NB4 (cell line): ENCODE measurements at regions not wholly inside any gene's neighbourhood (a gene's known extent, or its start where the extent isn't known, plus 50 kb on each side); places are given as distances from the start of the nearest gene placed in this dataset.

Experiments used
- MYC ChIP-seq: IDR thresholded peaks from 2 replicates; pipeline ENCODE4 v1.6.1; 2011; ENCODE audit warnings: low read depth, low read length
- POLR2A ChIP-seq: IDR thresholded peaks from 2 replicates; pipeline ENCODE4 v1.6.1; 2011; ENCODE audit warnings: mild to moderate bottlenecking; ENCODE audit not compliant: insufficient read length; ENCODE audit errors: extremely low read depth
- TF ChIP-seq, protein P1 (sequence below): IDR thresholded peaks from one replicate; pipeline ENCODE4 v1.5.1; 2012; ENCODE audit warnings: low read depth, low read length
- TF ChIP-seq, protein P2 (sequence below): IDR thresholded peaks from 2 replicates; pipeline ENCODE4 v1.6.1; 2011; ENCODE audit warnings: low read depth, low read length

DNA sequence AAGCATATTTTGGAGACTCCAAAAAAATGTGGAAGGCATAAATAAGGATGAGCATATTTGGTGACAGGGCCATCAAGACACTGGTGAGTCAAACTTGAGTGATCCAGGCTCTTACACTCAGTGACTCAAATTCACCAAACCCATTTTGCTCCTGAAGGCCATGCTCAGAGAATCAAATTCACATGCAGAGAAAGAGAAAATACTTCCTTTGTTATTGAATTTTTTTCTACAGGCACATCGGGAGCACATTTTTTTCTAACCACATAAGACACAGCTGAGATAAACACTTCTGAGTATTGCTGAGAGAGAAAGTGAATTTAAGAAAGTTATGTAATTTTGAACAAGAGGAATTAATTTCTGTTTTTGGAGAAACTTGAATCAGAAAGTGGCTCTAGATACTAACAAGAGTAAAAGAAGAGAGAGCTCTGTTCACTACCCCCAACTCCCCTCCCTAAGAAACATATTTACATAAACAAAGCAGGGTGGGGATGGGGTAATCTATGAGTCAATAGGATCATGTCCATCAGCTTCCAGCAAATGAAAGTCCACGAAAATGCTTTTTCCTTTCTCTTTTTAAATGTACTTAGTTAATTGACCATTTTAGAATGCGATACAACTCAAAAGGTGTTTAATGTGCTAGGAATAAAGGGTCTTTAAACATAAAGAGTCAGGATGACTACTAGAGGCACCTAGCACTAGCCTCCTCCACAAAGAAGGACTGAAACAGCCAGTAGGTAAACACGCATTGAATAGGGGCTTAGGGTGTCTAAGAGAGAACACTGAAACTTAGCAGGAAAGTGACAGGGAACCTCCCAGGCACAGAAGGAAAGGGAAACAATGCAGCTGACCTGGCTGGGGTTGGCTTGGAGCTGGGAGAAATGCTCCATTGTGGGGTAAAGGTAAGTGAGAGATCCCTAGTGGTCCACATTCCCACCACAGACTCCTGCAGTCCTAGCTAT is 152.3 kb downstream of the KCNE4 start:
- TF ChIP-seq, protein P1, sequence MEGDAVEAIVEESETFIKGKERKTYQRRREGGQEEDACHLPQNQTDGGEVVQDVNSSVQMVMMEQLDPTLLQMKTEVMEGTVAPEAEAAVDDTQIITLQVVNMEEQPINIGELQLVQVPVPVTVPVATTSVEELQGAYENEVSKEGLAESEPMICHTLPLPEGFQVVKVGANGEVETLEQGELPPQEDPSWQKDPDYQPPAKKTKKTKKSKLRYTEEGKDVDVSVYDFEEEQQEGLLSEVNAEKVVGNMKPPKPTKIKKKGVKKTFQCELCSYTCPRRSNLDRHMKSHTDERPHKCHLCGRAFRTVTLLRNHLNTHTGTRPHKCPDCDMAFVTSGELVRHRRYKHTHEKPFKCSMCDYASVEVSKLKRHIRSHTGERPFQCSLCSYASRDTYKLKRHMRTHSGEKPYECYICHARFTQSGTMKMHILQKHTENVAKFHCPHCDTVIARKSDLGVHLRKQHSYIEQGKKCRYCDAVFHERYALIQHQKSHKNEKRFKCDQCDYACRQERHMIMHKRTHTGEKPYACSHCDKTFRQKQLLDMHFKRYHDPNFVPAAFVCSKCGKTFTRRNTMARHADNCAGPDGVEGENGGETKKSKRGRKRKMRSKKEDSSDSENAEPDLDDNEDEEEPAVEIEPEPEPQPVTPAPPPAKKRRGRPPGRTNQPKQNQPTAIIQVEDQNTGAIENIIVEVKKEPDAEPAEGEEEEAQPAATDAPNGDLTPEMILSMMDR, result no peak
- TF ChIP-seq POLR2A (no peak), MYC (no peak)
- TF ChIP-seq, protein P2, sequence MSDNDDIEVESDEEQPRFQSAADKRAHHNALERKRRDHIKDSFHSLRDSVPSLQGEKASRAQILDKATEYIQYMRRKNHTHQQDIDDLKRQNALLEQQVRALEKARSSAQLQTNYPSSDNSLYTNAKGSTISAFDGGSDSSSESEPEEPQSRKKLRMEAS, result no peak
